ENCODE measurements at regions not wholly inside any gene's neighbourhood (a gene's known extent, or its start where the extent isn't known, plus 50 kb on each side); places are given as distances from the start of the nearest gene placed in this dataset.
"Not testable (repeated sequence)": the region's sequence is repeated elsewhere in the genome, so short reads cannot be mapped to it uniquely, and the experiment has no call there.

GRCh38 chr11:80929031-80929805, 1488.4 kb upstream of the TENM4 start (continued):
- TF ChIP-seq REST (IDR thresholded peaks at IDR 0.05): no peak
- no peak for TF ChIP-seq YY1 (IDR thresholded peaks at IDR 0.05)
- TF ChIP-seq FOXA2 (IDR thresholded peaks at IDR 0.05): no peak
- TF ChIP-seq SP1 (IDR thresholded peaks at IDR 0.05): no peak
- no peak for TF ChIP-seq ATF3 (IDR thresholded peaks at IDR 0.05)
- no peak for TF ChIP-seq RAD21 (IDR thresholded peaks at IDR 0.05)
- TF ChIP-seq HNF4A (conservative IDR thresholded peaks at IDR 0.05): no peak
- no peak for TF ChIP-seq HNF4G (IDR thresholded peaks at IDR 0.05)

- WGBS: 64% methylated on average over 5 of the region's 5 CpGs
These were observed 1484.5 kb upstream of the TENM4 start for GRCh38 chr11:80925321-80925720.

GRCh38 chr11:80921310-80921709, 1480.5 kb upstream of the TENM4 start:
- not testable (repeated sequence) for H3K4me3 ChIP-seq (ENCODE audit: low read depth in 1 of 3, low read length in 3 of 3); H3K4me1 ChIP-seq (ENCODE audit: control insufficient read depth in 4 of 4, insufficient read depth in 4 of 4, low read length in 3 of 4); H3K27me3 ChIP-seq (ENCODE audit: control insufficient read depth in 4 of 4, insufficient read depth in 4 of 4, low read length in 3 of 4); DNase-seq (ENCODE audit: low spot score); H3K27ac ChIP-seq (ENCODE audit: low read depth in 1 of 2, low read length in 2 of 2); H3K36me3 ChIP-seq (ENCODE audit: control insufficient read depth in 4 of 4, insufficient read depth in 3 of 4, low read depth in 1 of 4, low read length in 3 of 4); H3K9me3 ChIP-seq (ENCODE audit: control insufficient read depth in 4 of 4, low read length in 3 of 4); H3K9ac ChIP-seq (ENCODE audit: low read depth in 1 of 2, low read length in 2 of 2)

More at GRCh38 chr11:80925321-80925720, 1484.5 kb upstream of the TENM4 start:
- H3K9ac ChIP-seq (ENCODE audit: low read depth in 1 of 2, low read length in 2 of 2): no peak overlapping the region
- no peak for DNase-seq (ENCODE audit: low spot score)
- no peaks in the 10 kb centered on the region for H3K27me3 ChIP-seq (ENCODE audit: control insufficient read depth in 4 of 4, insufficient read depth in 4 of 4, low read length in 3 of 4)
- no peaks in the 10 kb centered on the region for H3K36me3 ChIP-seq (ENCODE audit: control insufficient read depth in 4 of 4, insufficient read depth in 3 of 4, low read depth in 1 of 4, low read length in 3 of 4)
- no peak overlapping the region for H3K4me3 ChIP-seq (ENCODE audit: low read depth in 1 of 3, low read length in 3 of 3)
- no peak overlapping the region for H3K27ac ChIP-seq (ENCODE audit: low read depth in 1 of 2, low read length in 2 of 2)
- H3K9me3 ChIP-seq (ENCODE audit: control insufficient read depth in 4 of 4, low read length in 3 of 4): no peaks in the 10 kb centered on the region
- H3K4me1 ChIP-seq (ENCODE audit: control insufficient read depth in 4 of 4, insufficient read depth in 4 of 4, low read length in 3 of 4): no peaks in the 10 kb centered on the region
- no peak for TF ChIP-seq ZBTB33 (IDR thresholded peaks at IDR 0.05)
- TF ChIP-seq CTCF (IDR thresholded peaks at IDR 0.05; ENCODE audit: low read depth, low read length, missing input control): no peak
- TF ChIP-seq GABPA (IDR thresholded peaks at IDR 0.05 in 1 of 2, conservative IDR thresholded peaks at IDR 0.05 in 1 of 2): no peak

All from liver (tissue), 8 donors.